ENCODE measurements at regions not wholly inside any gene's neighbourhood (a gene's known extent, or its start where the extent isn't known, plus 50 kb on each side); places are given as distances from the start of the nearest gene placed in this dataset.

DNA sequence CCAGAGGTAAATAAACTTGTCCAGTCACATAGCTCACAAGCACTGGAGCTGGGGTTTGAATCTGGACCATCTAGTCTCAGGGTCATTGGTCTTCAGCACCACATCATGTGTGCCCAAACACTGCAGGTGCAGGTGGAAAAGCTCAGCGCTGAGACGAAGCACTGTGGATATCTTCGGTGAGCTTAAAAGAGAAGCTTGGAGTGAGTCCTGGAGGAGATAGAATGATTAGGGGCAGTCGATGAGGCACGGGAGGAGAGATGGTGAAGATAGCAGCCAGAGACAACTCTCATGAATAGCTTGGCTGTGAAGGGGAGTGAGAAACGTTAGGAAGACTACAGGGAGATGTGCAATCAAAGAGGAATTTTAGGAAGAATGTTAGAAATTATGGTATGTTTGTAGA, 389.3 kb downstream of the FGF9 start:
- no peaks in the 10 kb centered on the region for H3K27me3 ChIP-seq (ENCODE audit: insufficient read depth)
- H3K4me1 ChIP-seq (ENCODE audit: control insufficient read depth in 1 of 2, insufficient read depth in 2 of 2, low read depth in 1 of 2, low read length in 1 of 2), result no peaks in the 10 kb centered on the region
- no peaks in the 10 kb centered on the region for H3K36me3 ChIP-seq (replicated peaks in 1 of 2; ENCODE audit: control insufficient read depth in 1 of 2, insufficient read depth in 2 of 2, low read length in 1 of 2)
- POLR2A ChIA-PET, result no interaction called here
- H4K20me1 ChIP-seq (ENCODE audit: insufficient read depth), result no peaks in the 10 kb centered on the region
- H3K27ac ChIP-seq (ENCODE audit: low read depth in 2 of 2, low read length in 1 of 2), result no peak overlapping the region
- H3K4me2 ChIP-seq, result no peak overlapping the region
- 25% methylated on average over 6 of the region's 6 CpGs for WGBS (ENCODE audit: low lambda C conversion rate)
- CTCF ChIA-PET, result no interaction called here
- H3K79me2 ChIP-seq (ENCODE audit: insufficient read depth), result no peaks in the 10 kb centered on the region
- no peak for TF ChIP-seq CHD2 (IDR thresholded peaks at IDR 0.05; ENCODE audit: low read length, partially characterized antibody)
- no peak for TF ChIP-seq RCOR1 (IDR thresholded peaks at IDR 0.05; ENCODE audit: low read length)
- no peak for TF ChIP-seq MXI1 (IDR thresholded peaks at IDR 0.05; ENCODE audit: low read depth, low read length)
- TF ChIP-seq GATA2 (CRISPR knock-in tag; IDR thresholded peaks at IDR 0.05), result no peak
- no peak for TF ChIP-seq RAD21 (IDR thresholded peaks at IDR 0.05; ENCODE audit: low read length)
- TF ChIP-seq FOSL2 (IDR thresholded peaks at IDR 0.05; ENCODE audit: borderline replicate concordance, low read depth), result no peak
- TF ChIP-seq, protein P1, sequence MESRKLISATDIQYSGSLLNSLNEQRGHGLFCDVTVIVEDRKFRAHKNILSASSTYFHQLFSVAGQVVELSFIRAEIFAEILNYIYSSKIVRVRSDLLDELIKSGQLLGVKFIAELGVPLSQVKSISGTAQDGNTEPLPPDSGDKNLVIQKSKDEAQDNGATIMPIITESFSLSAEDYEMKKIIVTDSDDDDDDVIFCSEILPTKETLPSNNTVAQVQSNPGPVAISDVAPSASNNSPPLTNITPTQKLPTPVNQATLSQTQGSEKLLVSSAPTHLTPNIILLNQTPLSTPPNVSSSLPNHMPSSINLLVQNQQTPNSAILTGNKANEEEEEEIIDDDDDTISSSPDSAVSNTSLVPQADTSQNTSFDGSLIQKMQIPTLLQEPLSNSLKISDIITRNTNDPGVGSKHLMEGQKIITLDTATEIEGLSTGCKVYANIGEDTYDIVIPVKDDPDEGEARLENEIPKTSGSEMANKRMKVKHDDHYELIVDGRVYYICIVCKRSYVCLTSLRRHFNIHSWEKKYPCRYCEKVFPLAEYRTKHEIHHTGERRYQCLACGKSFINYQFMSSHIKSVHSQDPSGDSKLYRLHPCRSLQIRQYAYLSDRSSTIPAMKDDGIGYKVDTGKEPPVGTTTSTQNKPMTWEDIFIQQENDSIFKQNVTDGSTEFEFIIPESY (IDR thresholded peaks at IDR 0.05; ENCODE audit: borderline replicate concordance, low read depth), result no peak
- no peak for TF ChIP-seq MAX (IDR thresholded peaks at IDR 0.05; ENCODE audit: low read depth)
- no peak for TF ChIP-seq EZH2phosphoT487 (IDR thresholded peaks at IDR 0.05; ENCODE audit: borderline replicate concordance, low read depth)
- no peak for TF ChIP-seq NFIC (IDR thresholded peaks at IDR 0.05; ENCODE audit: borderline replicate concordance)
- TF ChIP-seq RXRA (IDR thresholded peaks at IDR 0.05; ENCODE audit: borderline replicate concordance, low read depth), result no peak
- no peak for TF ChIP-seq GABPA (IDR thresholded peaks at IDR 0.05; ENCODE audit: low read depth)
- no peak for TF ChIP-seq TEAD4 (IDR thresholded peaks at IDR 0.05; ENCODE audit: borderline replicate concordance, insufficient read depth)
- TF ChIP-seq JUND (IDR thresholded peaks at IDR 0.05), result no peak
- TF ChIP-seq FOXJ3 (CRISPR knock-in tag; IDR thresholded peaks at IDR 0.05), result no peak
- no peaks in the 10 kb centered on the region for H3F3A ChIP-seq (replicated peaks; ENCODE audit: insufficient read depth)
- DNase-seq, result no peak
- H3K4me3 ChIP-seq (ENCODE audit: low read depth in 2 of 2, low read length in 1 of 2), result no peak overlapping the region
- no peak overlapping the region for H3K9ac ChIP-seq
- H3K9me3 ChIP-seq, result no peaks in the 10 kb centered on the region
- H3K9me2 ChIP-seq, result no peaks in the 10 kb centered on the region
- H2AFZ ChIP-seq (ENCODE audit: low read depth), result no peak overlapping the region

GRCh38 chr13:22061371-22061805, 390.5 kb downstream of the FGF9 start:
- Histone ChIP-seq H3K36me3 (replicated peaks in 1 of 2; ENCODE audit: control insufficient read depth in 1 of 2, insufficient read depth in 2 of 2, low read length in 1 of 2) (no peaks in the 10 kb centered on the region), H3K4me1 (ENCODE audit: control insufficient read depth in 1 of 2, insufficient read depth in 2 of 2, low read depth in 1 of 2, low read length in 1 of 2) (no peaks in the 10 kb centered on the region), H4K20me1 (ENCODE audit: insufficient read depth) (no peaks in the 10 kb centered on the region), H3K27ac (ENCODE audit: low read depth in 2 of 2, low read length in 1 of 2) (no peak overlapping the region), H3K27me3 (ENCODE audit: insufficient read depth) (no peaks in the 10 kb centered on the region), H2AFZ (ENCODE audit: low read depth) (no peak overlapping the region), H3K9ac (no peak overlapping the region), H3K4me3 (ENCODE audit: low read depth in 2 of 2, low read length in 1 of 2) (no peak overlapping the region), H3K9me3 (no peaks in the 10 kb centered on the region), H3F3A (replicated peaks; ENCODE audit: insufficient read depth) (no peaks in the 10 kb centered on the region), H3K79me2 (ENCODE audit: insufficient read depth) (no peaks in the 10 kb centered on the region), H3K4me2 (no peak overlapping the region), H3K9me2 (no peaks in the 10 kb centered on the region)
- WGBS (ENCODE audit: low lambda C conversion rate), result 5% methylated on average over 6 of the region's 8 CpGs
- CTCF ChIA-PET, result no interaction called here
- DNase-seq, result no peak
- POLR2A ChIA-PET, result no interaction called here
- TF ChIP-seq USF2 (IDR thresholded peaks at IDR 0.05; ENCODE audit: borderline replicate concordance, low read depth, low read length) (no peak), CHD2 (IDR thresholded peaks at IDR 0.05; ENCODE audit: low read length, partially characterized antibody) (no peak), CTCF (IDR thresholded peaks at IDR 0.05) (no peak), NFIC (IDR thresholded peaks at IDR 0.05; ENCODE audit: borderline replicate concordance) (no peak), GATA2 (CRISPR knock-in tag; IDR thresholded peaks at IDR 0.05) (no peak), RAD21 (IDR thresholded peaks at IDR 0.05; ENCODE audit: low read length) (no peak), POLR2AphosphoS5 (IDR thresholded peaks at IDR 0.05; ENCODE audit: low read depth, low read length) (no peak), YY1 (IDR thresholded peaks at IDR 0.05; ENCODE audit: low read depth) (no peak), FOXJ3 (CRISPR knock-in tag; IDR thresholded peaks at IDR 0.05) (no peak), JUND (IDR thresholded peaks at IDR 0.05) (no peak), SIN3A (IDR thresholded peaks at IDR 0.05; ENCODE audit: borderline replicate concordance, low read depth, low read length) (no peak), EZH2phosphoT487 (IDR thresholded peaks at IDR 0.05; ENCODE audit: borderline replicate concordance, low read depth) (no peak)
- TF ChIP-seq, protein P1 (IDR thresholded peaks at IDR 0.05; ENCODE audit: borderline replicate concordance, low read depth), result no peak

Measured in SK-N-SH (cell line).